ENCODE measurements at regions not wholly inside any gene's neighbourhood (a gene's known extent, or its start where the extent isn't known, plus 50 kb on each side); places are given as distances from the start of the nearest gene placed in this dataset.

GRCh38 chr3:102665183-102665582 is 230.4 kb downstream of the ZPLD1 start:
- POLR2A ChIA-PET: no interaction called here
- no peak for DNase-seq (ENCODE audit: extremely low spot score)
- TF ChIP-seq, protein P1, sequence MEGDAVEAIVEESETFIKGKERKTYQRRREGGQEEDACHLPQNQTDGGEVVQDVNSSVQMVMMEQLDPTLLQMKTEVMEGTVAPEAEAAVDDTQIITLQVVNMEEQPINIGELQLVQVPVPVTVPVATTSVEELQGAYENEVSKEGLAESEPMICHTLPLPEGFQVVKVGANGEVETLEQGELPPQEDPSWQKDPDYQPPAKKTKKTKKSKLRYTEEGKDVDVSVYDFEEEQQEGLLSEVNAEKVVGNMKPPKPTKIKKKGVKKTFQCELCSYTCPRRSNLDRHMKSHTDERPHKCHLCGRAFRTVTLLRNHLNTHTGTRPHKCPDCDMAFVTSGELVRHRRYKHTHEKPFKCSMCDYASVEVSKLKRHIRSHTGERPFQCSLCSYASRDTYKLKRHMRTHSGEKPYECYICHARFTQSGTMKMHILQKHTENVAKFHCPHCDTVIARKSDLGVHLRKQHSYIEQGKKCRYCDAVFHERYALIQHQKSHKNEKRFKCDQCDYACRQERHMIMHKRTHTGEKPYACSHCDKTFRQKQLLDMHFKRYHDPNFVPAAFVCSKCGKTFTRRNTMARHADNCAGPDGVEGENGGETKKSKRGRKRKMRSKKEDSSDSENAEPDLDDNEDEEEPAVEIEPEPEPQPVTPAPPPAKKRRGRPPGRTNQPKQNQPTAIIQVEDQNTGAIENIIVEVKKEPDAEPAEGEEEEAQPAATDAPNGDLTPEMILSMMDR (IDR thresholded peaks at IDR 0.05; ENCODE audit: control extremely low read depth, extremely low read depth, low read depth, missing control alignments): no peak
- CTCF ChIA-PET: interaction anchor here (4.0 kb wide), 1 partner anchor 9 kb away, joined by 26 read pairs; no protein-coding TSS in a partner anchor

DNA sequence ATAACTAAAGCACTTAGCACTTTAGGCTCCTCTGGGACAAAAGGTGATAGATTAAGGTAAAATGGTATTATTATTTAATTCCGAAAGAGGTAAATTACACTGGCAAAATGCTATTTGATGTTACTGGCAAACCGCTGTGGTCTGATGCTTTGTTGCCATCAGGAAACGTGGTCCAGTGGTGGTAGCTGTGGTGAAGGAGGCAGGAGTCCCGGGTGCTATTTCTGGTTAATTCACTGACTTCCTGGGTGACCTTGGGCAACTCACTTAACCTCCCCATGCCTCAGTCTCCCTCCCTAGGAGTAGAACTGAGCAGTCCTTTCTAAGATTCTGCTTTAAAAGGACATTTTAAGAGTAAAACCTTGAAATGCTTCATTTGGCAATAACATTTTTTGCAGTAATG is 233.4 kb downstream of the ZPLD1 start:
- TF ChIP-seq, protein P1 (IDR thresholded peaks at IDR 0.05; ENCODE audit: control extremely low read depth, extremely low read depth, low read depth, missing control alignments): no peak
- no peak for DNase-seq (ENCODE audit: extremely low spot score)
- CTCF ChIA-PET: no interaction called here
- POLR2A ChIA-PET: no interaction called here

GRCh38 chr3:102670986-102671385 is 236.2 kb downstream of the ZPLD1 start:
- POLR2A ChIA-PET: no interaction called here
- CTCF ChIA-PET: interaction anchor here (3.3 to 7.2 kb wide), 4 partner anchors 10 to 442 kb away, joined by 17 to 63 read pairs (median 34); no protein-coding TSS in a partner anchor
- TF ChIP-seq, protein P1 (IDR thresholded peaks at IDR 0.05; ENCODE audit: control extremely low read depth, extremely low read depth, low read depth, missing control alignments): no peak
- no peak for DNase-seq (ENCODE audit: extremely low spot score)

GRCh38 chr3:102672305-102672704 is 237.5 kb downstream of the ZPLD1 start:
- no peak for DNase-seq (ENCODE audit: extremely low spot score)
- ChIA-PET POLR2A (no interaction called here), CTCF (interaction anchor here (0.7 to 7.2 kb wide), 19 partner anchors 7 to 490 kb away, joined by 3 to 63 read pairs (median 7); no protein-coding TSS in a partner anchor)
- TF ChIP-seq, protein P1 (IDR thresholded peaks at IDR 0.05; ENCODE audit: control extremely low read depth, extremely low read depth, low read depth, missing control alignments): no peak

- DNase-seq (ENCODE audit: extremely low spot score): peak; percentile 56
- POLR2A ChIA-PET: no interaction called here
- TF ChIP-seq, protein P1 (IDR thresholded peaks at IDR 0.05; ENCODE audit: control extremely low read depth, extremely low read depth, low read depth, missing control alignments): peak; percentile 89
- CTCF ChIA-PET: interaction anchor here (0.6 to 7.2 kb wide), 33 partner anchors 7 to 714 kb away, joined by 3 to 63 read pairs (median 4); no protein-coding TSS in a partner anchor
Measured at GRCh38 chr3:102673271-102674115, 238.7 kb downstream of the ZPLD1 start.

DNA sequence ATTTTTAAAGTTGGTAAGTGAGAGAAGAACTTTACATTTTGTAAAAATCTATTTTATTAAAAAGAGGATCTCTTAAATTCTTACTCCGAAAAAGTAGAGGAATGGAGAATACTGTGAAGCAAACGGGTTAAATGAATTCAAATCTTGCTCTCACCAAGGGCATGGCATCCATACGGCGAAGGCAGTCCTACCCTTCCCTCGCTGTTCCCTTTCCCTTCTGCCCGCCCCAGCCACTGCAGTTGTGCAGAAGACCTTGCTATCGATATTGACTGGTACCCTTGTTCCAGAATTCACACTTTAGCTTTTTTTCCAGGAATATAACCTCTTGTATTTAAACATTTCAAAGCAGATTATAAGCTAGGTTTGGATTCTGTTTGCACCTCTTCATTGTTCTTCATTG is 239.5 kb downstream of the ZPLD1 start:
- POLR2A ChIA-PET: no interaction called here
- TF ChIP-seq, protein P1 (IDR thresholded peaks at IDR 0.05; ENCODE audit: control extremely low read depth, extremely low read depth, low read depth, missing control alignments): no peak
- DNase-seq (ENCODE audit: extremely low spot score): no peak
- CTCF ChIA-PET: interaction anchor here (0.6 to 7.2 kb wide), 19 partner anchors 9 to 445 kb away, joined by 3 to 63 read pairs (median 6); no protein-coding TSS in a partner anchor

All from GM10248 (cell line).